GM21786 (cell line): ENCODE measurements at regions not wholly inside any gene's neighbourhood (a gene's known extent, or its start where the extent isn't known, plus 50 kb on each side); places are given as distances from the start of the nearest gene placed in this dataset.

ENCODE experiments used
- ATAC-seq: cut with Tn5 transposase; IDR thresholded peaks from one replicate; pipeline ENCODE4 v1.9.1; 2021; ENCODE audit not compliant: unreplicated experiment

DNA sequence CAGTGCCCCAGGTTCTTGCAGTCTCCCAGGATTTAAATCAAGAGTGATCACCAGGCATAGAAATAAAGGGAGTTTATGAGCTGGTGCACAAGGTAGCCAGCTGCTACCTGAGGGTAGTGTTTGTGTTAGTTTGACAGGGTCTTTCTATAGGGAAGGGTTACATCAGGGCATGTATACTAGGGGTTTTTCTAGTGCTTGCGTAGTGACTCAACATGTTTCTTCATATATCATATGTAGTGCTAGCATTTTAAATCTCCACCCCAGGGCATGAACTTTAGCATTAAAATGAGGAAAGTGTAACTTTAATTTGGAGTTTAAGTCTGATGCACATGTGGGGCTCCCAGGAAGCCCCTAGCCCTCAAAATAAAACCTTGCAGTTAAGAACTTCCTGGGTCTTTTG is 86.5 kb upstream of the TNR start:
- ATAC-seq: no peak

DNA sequence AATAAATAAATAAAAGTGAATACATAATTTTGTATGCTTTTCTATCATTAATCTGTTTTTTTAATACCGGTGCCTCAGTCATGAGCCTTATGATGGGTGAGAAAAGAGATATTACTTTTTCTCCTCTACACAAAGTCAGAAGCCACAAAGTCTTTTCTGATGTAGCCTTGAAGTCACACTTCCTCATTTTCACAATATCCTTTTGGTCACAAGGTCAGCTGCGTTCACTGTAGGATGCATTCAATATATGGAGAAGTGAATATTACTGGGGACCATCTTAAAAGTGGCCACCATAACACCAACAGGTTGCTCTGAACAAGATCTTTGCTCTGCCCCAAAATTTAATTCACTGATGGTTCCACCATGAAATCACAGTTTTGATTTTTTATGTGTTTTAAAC is 83.3 kb upstream of the TNR start:
- ATAC-seq: no peak

DNA sequence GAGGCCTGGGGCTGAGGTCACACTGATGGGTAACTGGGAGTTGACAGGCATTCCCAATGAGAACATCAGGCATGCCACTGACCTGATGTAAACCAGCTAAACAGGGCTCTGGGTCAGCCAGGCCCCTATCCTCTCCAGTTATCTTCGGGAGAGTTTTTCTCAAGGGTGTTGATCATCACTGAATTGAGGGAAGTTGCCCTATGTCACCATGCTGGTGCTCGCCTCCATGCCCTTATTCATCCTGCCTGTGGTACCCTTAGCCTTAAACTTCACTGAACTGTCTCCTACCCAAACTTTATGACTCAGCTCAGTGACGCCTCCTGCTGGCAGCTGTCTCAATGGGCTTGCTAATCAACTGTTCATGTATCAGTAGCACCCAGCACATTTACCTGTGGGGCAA is 80.7 kb upstream of the TNR start:
- ATAC-seq: no peak

DNA sequence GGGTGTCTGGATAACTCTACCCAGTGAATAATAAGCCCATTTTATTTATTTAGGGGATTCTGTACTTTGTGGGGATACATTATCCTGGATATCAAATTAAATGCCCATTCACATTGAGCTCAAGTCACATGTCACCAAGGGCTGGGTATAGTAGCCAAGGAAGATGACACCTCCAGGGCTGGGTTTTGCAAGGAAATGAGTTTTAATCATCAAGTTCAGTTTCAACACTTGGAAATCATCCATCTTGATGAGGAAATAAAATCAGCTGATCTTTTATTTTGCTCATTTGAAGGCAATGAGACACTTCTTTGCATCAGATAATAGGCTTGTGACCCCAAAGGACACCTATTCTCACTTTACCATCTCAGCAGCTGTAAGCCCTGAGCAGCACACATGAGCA is 80.0 kb upstream of the TNR start:
- no peak for ATAC-seq

DNA sequence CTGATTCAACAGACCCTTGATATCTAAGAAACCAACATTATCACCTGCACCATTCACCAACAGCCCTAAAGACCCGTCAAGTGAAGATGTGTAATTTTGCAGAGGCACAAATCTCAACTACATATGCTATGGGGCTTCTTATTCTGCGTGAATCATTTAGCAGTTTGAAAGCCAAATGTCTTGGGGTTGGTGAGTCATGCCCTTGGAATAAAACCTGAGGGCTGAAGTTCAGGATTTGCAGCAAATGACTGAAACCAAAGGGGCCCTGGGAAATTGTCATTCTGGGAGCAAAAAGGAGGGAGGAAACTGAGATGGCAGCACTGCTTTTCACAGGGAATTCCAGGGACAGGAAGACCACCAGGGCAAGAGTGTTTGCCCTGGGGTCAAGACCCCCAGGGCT is 79.2 kb upstream of the TNR start:
- no peak for ATAC-seq

DNA sequence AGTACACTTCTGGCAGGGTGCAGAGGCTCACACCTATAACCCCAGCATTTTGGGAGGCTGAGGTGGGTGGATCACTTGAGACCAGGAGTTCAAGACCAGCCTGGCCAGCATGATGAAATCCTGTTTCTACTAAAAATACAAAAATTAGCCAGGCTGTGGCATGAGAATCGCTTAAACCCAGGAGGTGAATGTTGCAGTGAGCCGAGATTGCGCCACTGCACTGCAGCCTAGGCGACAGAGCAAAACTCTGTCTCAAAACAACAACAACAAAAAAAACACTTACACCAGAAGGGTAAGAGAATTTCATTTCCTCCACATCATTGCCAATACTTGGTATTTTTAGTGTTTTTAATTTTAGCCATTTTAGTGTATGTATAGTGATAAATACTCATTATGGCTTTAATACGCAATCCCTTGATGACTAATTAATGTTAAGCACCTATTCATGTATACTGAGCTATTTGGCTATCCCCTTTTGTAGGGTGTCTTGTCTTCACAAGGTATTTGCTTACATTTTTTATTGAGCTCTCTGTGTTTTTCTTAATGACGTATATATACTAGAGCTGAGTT is 77.1 kb upstream of the TNR start:
- ATAC-seq: no peak

DNA sequence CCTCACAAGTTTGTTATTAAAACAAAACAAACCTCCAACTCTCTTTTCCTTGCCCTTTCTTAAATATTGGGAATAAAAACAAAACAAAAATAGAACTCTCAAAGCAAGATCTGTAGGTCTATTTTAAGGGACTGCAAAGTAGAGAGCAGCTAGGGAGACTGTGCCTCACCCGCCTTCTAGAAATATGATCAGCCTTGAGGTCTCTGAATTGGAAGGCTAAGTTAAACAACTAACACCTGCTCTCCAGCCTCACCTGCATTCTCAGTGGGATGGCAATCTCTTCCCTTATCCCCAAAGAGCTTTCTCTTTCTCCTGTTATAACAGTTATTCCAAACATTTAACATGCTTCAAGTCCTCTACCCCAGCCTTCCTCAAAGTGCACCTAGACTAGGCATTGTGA is 75.5 kb upstream of the TNR start:
- ATAC-seq: no peak

DNA sequence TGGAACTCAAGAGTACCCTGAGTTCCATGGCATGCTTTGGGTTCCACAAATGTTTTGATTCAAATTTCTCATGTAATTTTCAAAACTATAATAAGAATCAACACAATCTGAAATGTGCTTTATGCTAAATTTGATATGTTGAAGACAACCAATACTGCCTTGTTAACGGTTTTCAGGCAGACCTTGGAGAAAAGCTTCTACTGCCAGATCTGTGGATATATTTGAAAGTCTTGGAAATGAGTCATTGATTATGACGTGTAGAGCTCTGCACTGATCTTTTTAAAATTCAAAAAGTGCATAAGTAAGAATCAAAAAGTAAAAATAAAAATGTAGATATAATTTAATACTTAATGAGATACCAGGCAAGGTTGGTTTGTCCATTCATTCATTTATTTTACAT is 74.0 kb upstream of the TNR start:
- ATAC-seq: no peak

DNA sequence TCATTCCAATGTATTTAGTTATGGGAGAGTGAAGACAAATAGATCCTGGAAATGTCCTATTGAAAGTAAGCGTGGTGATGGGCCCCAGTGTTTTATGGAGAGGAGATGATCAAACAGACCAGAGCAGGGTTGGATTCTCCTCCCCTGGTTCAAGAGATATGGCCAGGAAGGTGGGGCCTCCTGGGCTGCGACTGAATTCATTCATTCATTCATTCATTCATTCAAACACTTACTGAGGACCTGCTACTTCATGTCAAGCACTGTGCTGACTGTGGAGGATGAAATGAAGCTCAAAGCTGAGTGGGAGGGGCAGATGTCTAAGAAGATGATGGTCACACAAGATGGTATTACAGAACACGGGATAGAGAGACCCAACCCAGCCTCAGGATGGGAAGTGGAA is 71.5 kb upstream of the TNR start:
- no peak for ATAC-seq

DNA sequence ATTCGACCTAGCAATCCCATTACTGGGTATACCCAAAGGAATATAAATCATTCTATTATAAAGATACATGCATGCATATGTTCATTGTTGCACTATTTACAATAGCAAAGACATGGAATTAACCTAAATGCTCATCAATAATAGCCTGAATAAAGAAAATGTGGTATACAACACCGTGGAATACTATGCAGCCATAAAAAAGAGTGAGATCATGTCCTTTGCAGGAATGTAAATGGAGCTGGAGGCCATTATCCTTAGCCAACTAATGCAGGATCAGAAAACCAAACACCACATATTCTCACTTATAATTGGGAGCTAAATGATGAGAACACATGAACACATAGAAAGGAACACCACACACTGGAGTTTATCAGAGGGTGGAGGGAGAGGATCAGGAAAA is 69.5 kb upstream of the TNR start:
- no peak for ATAC-seq

DNA sequence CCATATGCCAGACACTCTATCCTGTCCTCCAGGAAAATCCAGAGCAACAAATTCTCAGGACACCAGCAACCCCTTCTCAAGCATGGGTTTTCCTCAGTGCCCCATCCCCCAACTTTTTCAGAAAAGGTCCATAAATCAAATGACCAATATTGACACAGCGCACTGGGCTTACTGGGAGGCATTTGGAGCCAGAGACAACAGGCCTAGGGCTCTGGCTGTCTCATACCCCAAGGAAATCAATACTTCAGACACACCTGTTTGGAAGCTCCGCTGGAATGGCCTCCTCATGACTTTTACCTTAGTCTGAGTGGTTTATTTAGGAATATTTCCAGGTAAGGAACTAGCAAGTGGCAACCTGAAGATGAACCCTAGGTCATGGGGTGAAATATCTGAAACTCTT is 66.9 kb upstream of the TNR start:
- ATAC-seq: no peak

DNA sequence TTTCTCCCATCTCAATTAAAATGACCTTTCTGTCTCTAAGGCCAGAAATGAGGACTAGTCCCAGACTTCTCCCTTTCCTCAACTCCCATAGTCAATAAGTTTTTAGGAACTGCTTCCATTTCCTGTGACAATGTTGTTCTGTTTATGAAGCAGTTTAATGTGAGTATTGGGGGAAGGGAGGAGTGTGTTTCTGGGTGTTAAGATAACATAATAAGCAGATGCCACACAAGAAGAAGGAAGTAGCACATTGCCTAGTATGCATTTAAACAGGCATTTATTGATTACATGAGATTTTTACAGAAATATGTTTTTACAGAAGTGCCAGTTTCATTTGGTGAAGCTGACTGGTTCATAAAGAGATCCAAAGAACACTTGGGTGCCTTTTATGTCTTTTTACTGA is 65.6 kb upstream of the TNR start:
- no peak for ATAC-seq

DNA sequence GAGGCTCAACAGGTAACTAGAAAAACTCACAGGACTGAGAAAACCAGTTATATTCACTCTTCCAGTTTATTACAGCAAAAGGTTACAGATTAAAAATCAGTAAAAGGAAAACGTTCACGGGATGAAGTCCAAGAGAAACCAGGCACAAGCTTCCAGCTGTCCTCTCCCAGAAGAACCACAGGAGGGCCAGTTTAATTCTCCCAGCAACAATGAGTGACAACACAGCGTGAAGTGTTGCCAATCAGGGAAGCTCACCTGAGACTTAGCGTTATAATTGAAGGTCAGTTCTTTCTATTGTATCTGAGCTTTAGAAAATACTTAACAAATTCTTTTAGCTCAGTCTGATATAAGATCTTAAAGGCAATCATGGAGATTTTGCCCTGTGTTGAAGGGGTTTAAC is 65.2 kb upstream of the TNR start:
- ATAC-seq: no peak

DNA sequence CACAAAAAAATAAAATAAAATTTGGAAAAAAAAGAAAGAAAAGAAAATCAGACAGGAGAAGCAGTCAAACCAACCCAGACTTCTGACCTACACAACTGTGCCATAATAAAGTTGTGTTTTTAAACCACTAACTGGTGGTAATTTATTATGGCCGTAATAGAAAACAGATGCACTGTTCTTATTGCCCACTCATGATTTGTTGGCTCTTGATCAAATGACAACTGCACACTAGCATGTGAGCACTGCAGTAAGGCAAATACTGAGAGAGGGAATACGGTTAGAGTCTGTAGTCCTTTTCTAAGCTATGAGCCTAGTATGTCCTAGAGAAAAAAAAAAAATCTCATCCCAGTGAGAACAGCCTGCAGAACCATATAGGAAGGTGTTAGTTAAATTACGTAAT is 61.2 kb upstream of the TNR start:
- ATAC-seq: no peak

DNA sequence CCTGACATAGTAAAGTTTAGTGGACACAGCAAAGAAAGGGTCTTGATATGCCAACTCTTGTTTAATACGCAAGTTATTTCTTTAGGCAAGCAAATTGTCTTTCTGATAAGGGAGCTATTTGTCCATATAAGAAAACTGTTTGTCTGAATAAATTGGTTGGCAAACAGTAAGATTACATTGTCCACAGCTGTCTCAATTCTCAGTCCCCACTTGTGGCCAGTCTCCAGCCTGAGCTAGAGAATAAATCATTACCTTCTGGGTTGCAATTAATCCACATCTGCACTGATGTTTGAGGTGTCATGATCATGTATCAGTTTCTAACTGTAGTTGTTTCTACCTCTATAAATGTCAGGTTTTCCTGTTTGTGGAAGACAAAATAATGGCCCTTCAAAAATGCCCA is 60.0 kb upstream of the TNR start:
- no peak for ATAC-seq

DNA sequence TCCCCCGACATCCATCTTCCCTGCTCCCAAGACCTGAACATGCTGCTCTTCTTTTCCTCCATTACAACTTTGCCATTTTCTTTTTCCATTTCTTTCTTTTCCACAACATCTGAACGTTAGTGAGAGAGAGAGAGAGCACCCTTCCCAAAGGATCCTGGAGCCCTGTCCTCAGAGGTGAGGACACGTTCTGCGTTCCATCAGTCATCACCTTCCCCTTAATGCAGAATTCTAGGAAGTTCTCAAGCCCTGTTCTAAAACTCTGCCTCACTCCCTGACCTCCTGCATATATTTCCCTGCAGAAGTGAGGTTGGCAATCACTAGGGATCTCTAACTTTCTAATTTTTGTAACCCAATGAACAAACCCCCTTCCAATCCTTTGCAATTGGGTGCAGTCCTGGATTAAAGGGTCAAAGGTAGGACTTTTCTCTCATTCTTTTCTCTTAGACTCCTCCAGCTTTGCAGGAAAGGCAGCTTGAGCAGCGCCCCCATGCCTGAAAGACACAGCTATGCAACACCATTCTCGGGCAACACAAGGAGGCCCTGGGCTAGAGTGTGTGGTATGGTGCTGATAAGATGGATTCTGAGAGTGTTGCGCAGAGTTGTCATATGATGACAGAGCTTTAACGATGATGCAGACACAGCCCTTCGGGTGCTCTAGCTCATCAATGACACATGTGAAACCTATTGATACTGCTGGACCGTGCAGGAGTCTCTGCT is 59.2 kb upstream of the TNR start:
- ATAC-seq: no peak

DNA sequence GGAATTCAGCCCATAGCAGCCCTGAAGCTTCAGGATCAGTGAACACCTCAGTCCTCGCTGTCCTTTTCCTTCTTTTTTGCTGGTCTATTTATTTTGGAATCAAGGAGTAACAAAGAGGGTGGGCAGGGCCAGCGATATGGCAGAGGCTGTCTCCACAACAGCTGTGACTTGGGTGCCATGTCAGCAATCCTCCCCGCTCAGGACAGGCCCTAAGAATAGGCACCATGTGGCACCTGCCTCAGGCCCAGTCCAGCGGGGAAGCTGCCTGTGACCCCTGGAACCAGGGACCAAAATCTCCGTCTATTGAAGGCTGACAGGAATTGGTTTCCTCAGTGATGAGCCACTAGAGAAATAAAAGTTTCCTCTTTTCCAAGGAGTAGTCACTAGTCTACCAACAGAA is 58.6 kb upstream of the TNR start:
- no peak for ATAC-seq

DNA sequence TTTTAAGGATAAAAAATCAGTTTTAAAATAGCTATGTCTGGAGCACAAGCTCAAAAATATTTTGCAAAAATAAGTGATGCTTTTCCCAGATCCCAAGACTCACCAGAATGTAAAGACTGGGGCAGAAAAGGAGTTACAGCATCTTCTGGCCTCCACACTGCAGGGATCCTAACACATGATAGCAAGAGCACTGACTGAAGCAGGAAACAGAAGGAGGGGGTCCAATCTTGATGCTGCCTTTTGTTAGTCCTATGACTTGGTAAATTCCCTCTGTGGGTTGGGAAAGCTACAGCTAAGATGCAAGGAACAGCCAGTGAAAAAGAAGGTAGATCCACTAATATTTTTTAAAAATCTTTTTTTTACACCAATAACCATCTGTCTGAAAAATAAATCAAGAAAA is 54.2 kb upstream of the TNR start:
- no peak for ATAC-seq

DNA sequence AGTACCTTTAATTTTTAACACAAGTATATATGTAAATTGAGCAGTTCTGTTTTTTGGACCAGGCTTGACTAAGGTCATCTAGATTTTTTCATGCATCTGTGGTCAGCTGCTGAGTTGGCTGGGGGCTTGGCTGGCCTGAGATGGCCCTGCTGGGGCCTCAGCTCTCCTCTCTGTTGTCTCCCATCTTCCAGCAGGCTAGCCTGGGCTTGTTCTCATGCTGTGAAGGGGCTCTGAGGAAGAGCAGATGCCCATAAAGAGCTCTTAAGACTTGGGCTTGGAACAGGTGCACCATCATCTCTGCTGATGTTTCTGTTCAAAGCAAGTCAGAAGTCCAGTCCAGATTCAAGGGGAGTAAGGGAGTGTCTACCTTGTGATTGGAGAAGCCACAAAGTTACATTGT is 51.2 kb upstream of the TNR start:
- ATAC-seq: no peak

DNA sequence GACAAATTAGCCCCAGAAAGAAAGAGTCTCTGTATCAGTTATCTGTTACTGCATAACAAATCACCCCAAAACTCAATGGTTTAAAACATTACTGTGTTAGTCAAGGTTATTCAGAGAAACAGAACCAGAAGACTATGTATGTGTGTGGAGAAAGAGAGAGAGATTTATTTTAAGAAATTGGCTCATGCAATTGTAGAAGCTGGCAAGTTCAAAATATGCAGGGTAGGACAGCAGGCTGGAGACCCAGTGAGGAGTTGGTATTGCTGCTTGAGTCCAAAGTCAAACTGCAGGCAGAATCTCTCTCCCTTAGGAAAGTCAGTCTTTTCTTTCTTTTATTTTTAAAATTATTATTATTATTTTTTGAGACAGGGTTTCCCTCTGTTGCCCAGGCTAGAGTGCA is 50.2 kb upstream of the TNR start:
- no peak for ATAC-seq
